Activated CD8-positive, alpha-beta T cell treated with anti-CD3 and anti-CD28 coated beads, Interleukin-2, amount 10 ng/mL, durations not matched to agents 7 days and 5 days (primary cell): ENCODE measurements at regions not wholly inside any gene's neighbourhood (a gene's known extent, or its start where the extent isn't known, plus 50 kb on each side); places are given as distances from the start of the nearest gene placed in this dataset.

Experiments
- ATAC-seq: fragments of 150-1000 bp; cut with Tn5 transposase; one replicate; pipeline ENCODE4 v1.10.0; 2021; ENCODE audit warnings: moderate library complexity
- CTCF ChIA-PET: fragments of 350-600 bp; sonication (Branson Sonifier 250); formaldehyde crosslinking; loops from one replicate; lab custom pipeline; 2021; ENCODE audit warnings: antibody characterized with exemption; lab: Charles Lee
- POLR2A ChIA-PET: fragments of 350-600 bp; sonication (Branson Sonifier 250); formaldehyde crosslinking; loops from one replicate; lab custom pipeline; 2021; ENCODE audit warnings: antibody characterized with exemption; lab: Charles Lee
- DNase-seq: peaks from one replicate; pipeline ENCODE4 v3.0.0-alpha.2; 2020
- H3K27ac Mint-ChIP-seq: one replicate; pipeline ENCODE4 v1.8.0; 2021; ENCODE audit warnings: mild to moderate bottlenecking, mixed read lengths
- H3K27me3 Mint-ChIP-seq: one replicate; pipeline ENCODE4 v1.8.0; 2021; ENCODE audit warnings: low read depth, mixed read lengths
- H3K36me3 Mint-ChIP-seq: one replicate; pipeline ENCODE4 v1.8.0; 2021; ENCODE audit warnings: low read depth, mixed read lengths
- H3K4me1 Mint-ChIP-seq: one replicate; pipeline ENCODE4 v1.8.0; 2021; ENCODE audit warnings: low read depth, mixed read lengths
- H3K4me3 Mint-ChIP-seq: one replicate; pipeline ENCODE4 v1.8.0; 2021; ENCODE audit warnings: mild to moderate bottlenecking, mixed read lengths
- H3K9me3 Mint-ChIP-seq: one replicate; pipeline ENCODE4 v1.8.0; 2022; ENCODE audit warnings: mixed read lengths; ENCODE audit not compliant: insufficient read depth

DNA sequence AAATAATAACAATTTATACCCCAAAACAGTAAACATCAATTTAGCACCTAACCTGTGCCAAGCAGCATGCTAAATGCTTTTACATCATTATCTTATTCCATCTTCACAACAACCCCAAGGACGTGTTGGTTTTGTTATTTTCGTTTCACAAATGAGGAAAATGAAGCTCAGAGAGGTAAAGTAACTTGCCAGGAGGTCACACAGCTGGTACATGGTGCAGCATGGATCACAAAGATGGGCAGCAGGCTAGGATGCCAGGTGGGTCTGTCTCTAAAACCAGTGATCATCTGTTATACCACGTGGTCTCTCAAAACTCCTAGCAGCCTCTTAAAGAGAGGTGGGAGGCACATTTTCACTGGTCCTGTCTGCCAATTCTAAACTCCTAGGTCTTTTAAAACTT lies 323.6 kb upstream of the F9 start:
- H3K27ac Mint-ChIP-seq: no peak overlapping the region
- DNase-seq (no peak), ATAC-seq (no peak)
- no peak overlapping the region for H3K4me3 Mint-ChIP-seq
- ChIA-PET CTCF (no interaction called here), POLR2A (no interaction called here)
- H3K9me3 Mint-ChIP-seq: no peaks in the 10 kb centered on the region
- peaks cover 4% of the 10 kb centered on the region for H3K4me1 Mint-ChIP-seq
- H3K27me3 Mint-ChIP-seq: peaks cover 20% of the 10 kb centered on the region
- no peaks in the 10 kb centered on the region for H3K36me3 Mint-ChIP-seq

DNA sequence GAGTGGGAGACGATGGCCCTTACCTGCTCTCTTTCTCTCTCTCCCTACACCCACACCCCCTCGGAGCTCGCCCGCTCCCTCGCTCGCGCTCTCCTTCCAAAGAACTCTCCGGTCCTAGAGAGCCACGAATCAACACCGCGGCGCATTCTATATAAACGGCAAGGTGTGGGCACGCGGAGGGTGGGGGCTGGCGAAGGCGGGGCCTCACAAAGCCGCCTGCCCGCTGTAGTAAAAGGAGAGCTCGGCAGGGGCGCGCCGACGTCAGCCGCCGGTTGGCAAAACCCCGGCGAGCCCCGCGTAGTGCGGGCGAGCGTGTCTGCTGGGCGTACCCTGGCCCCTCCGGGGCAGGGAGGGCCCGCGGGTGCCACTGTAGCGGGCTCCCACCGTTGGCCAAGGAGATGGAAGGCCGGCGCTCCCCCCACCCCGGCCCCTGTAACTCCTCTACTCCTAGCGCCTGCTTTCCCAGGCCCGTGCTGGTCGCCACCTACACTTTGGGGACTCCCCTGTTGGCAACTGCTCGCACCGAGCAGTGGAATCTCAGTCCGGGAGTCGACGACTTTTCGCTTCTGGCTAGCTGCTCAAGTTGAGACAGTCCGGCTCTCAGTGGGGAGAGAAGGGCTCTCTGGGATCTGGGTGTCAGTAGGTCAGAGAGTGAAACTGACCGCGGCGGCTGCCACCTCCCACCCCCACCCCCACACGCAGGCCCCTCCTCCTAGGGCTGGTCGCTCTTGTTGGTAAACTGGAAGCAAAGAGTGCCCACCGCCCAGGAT lies 325.5 kb upstream of the F9 start:
- no peak overlapping the region for H3K4me3 Mint-ChIP-seq
- no peak overlapping the region for H3K27ac Mint-ChIP-seq
- H3K27me3 Mint-ChIP-seq: peaks cover 18% of the 10 kb centered on the region
- CTCF ChIA-PET: no interaction called here
- DNase-seq: peak; percentile 18
- no peaks in the 10 kb centered on the region for H3K9me3 Mint-ChIP-seq
- ATAC-seq: peak; percentile 27
- POLR2A ChIA-PET: no interaction called here
- H3K4me1 Mint-ChIP-seq: peaks cover 4% of the 10 kb centered on the region
- no peaks in the 10 kb centered on the region for H3K36me3 Mint-ChIP-seq

DNA sequence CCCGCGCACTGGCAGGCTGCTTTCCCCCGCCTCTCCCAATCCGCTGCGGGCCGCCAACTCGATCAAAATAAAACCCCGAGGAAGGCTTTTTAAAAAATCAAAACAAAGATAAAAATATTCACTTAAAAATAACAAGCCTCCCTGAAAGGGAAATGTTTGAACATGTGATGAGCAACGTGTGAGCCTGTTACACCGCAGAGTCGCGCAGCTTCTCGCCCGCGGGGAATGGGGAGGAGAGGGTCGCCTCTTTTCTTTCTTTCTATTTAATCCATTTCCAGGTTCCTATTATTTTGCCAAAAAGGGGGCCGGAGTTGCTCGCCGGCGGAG lies 326.0 kb upstream of the F9 start:
- ChIA-PET CTCF (no interaction called here), POLR2A (no interaction called here)
- peaks cover 4% of the 10 kb centered on the region for H3K4me1 Mint-ChIP-seq
- ATAC-seq: no peak
- H3K4me3 Mint-ChIP-seq: no peak overlapping the region
- H3K9me3 Mint-ChIP-seq: no peaks in the 10 kb centered on the region
- peaks cover 20% of the 10 kb centered on the region for H3K27me3 Mint-ChIP-seq
- no peak for DNase-seq
- no peaks in the 10 kb centered on the region for H3K36me3 Mint-ChIP-seq
- H3K27ac Mint-ChIP-seq: no peak overlapping the region

DNA sequence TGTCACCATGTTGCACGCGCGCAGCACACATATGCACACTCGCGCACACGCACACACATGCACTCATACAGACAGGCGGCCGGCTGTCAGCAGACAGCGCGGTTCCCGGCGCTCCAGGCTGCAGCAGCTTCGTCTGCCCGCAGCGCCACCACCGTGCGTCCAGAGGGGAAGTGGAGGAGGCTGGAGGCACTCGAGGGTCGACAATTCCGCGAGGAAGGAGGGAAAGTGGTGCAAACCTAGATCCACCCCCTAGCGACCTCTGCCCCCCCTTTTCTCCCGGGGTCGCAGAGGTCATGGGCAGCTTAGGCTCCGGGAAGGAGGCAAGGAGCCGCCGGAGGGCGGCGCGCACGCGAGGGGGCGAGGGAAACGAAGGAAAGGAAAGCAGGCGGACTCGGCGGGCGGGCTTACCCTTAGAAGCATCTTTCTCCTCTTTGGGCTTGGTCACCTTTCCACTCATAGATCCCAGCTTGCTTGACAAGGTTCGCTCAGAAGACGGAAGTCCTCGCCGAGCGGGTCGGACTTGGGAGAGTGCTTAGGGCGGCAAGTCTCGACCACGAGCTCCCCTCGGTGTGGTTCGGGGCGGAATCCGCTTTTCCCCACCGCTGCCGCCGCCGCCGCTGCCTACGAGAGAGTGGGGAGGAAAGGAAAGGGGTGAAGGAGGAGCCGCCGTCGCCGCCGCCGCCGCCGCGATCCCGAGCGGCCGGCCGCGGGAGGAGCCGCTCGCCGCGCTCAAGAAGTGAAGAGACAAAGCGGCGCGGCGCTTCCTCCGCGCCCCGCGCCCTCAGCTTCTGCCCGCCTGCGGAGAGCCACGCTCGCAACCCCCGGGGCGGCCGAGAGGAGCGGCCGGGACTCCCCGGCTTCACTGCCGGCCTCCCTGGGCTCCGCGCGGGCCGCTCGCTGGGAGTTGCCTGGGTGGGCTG lies 326.6 kb upstream of the F9 start:
- peak overlapping the region; percentile 22 for H3K4me3 Mint-ChIP-seq
- H3K9me3 Mint-ChIP-seq: no peaks in the 10 kb centered on the region
- peaks cover 20% of the 10 kb centered on the region for H3K27me3 Mint-ChIP-seq
- no peaks in the 10 kb centered on the region for H3K36me3 Mint-ChIP-seq
- ATAC-seq (peak; percentile 49), DNase-seq (no peak)
- ChIA-PET POLR2A (no interaction called here), CTCF (no interaction called here)
- peaks cover 4% of the 10 kb centered on the region for H3K4me1 Mint-ChIP-seq
- no peak overlapping the region for H3K27ac Mint-ChIP-seq

DNA sequence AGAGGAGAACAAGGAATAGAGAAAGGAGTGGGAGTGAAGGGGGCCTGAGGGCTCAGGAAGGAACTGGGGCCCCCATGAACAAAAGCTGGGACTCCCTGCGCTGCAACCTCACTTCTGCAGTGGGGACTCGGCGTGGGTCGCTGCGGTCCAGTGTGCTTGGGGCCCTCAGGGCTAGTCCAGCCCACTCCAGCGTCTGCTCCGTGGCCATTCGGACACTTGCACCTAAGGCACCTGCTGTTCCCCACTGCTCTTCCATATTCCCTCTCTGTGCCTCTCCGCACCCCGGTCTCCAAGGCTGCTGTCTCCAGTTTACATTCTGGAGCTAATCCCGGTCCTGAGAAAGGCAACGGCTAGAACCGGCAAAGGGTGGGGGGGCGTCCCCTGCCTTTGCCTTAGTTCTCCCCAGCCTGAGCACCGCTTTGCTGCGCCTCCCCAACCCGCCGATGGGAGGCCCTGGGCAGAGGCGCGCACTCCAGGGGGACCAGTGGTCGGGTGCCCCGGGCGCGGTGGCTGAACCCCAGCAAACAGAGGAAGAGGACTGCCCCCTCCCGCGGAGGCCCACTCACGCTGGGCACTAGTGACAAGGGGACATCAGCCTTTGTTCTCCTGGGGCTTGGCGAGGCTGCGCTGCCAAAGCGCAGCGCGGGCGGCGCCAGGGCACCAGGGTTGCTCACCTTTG lies 327.7 kb upstream of the F9 start:
- ATAC-seq (no peak), DNase-seq (no peak)
- Mint-ChIP-seq H3K27me3 (peaks cover 20% of the 10 kb centered on the region), H3K9me3 (no peaks in the 10 kb centered on the region), H3K4me3 (no peak overlapping the region), H3K4me1 (peaks cover 4% of the 10 kb centered on the region), H3K36me3 (no peaks in the 10 kb centered on the region), H3K27ac (no peak overlapping the region)
- ChIA-PET CTCF (no interaction called here), POLR2A (no interaction called here)

DNA sequence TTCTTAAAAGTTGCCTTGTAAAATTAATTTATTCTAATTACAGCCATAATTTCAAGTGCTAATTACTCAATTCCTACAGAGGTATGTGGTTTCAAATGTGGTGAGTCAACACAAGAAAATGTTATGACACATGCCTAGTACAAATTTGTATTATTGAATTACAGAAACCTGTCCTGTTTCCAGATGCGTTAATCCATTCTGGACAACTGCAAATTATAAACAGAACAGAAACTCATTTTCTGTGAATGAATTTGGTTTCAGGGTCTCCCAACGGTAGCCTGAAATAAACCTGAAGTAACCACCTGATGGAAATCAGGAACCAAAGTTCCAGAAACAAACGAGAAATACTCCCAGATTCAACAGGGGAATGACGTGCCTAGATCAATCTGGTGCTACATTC lies 328.6 kb upstream of the F9 start:
- no peak for ATAC-seq
- Mint-ChIP-seq H3K4me1 (peaks cover 4% of the 10 kb centered on the region), H3K36me3 (no peaks in the 10 kb centered on the region), H3K27me3 (peaks cover 20% of the 10 kb centered on the region), H3K27ac (no peak overlapping the region), H3K9me3 (no peaks in the 10 kb centered on the region), H3K4me3 (no peak overlapping the region)
- POLR2A ChIA-PET: no interaction called here
- CTCF ChIA-PET: no interaction called here
- no peak for DNase-seq

DNA sequence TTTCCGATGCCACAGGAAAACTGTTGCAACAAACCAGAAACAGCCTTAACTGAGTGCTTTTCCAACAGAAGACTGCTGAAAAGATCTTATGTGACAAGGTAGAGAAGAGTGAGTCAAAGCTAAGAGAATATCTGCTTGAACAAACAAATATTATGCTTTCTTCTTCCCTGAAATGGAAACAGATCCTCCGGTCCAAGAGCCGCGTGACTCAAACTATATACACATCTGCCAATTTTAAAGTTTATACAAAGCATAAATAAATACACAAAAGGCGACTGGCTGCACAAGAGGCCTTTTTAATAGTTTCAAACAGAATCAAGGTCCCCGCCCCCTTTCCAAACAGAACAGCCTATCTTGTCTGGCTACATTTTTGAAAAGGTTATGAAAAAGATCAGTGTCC lies 329.7 kb upstream of the F9 start:
- ChIA-PET CTCF (no interaction called here), POLR2A (no interaction called here)
- H3K27me3 Mint-ChIP-seq: peaks cover 23% of the 10 kb centered on the region
- no peaks in the 10 kb centered on the region for H3K9me3 Mint-ChIP-seq
- H3K4me3 Mint-ChIP-seq: no peak overlapping the region
- no peak overlapping the region for H3K27ac Mint-ChIP-seq
- no peaks in the 10 kb centered on the region for H3K36me3 Mint-ChIP-seq
- peaks cover 4% of the 10 kb centered on the region for H3K4me1 Mint-ChIP-seq
- DNase-seq (no peak), ATAC-seq (no peak)

DNA sequence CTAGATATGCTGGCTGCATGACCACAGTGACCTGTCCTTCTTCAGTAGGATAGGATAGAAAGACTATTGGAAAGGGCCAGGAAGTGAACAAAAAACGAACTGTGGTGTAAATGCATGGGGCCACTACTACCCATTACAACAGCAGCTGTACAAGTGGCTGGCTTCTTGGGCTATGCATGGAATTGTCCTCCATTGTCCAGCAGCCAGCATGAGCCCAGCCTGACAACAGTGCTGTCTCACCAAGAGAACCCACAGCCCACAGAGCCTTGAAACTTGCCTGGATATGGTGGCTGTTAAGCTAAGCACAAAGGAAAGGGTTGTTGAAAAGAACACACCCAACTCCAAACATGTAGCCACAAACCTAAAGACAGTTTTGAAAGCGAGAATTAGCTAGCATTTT lies 330.2 kb upstream of the F9 start:
- no peak overlapping the region for H3K4me3 Mint-ChIP-seq
- ATAC-seq (no peak), DNase-seq (no peak)
- CTCF ChIA-PET: no interaction called here
- no peak overlapping the region for H3K27ac Mint-ChIP-seq
- no peaks in the 10 kb centered on the region for H3K9me3 Mint-ChIP-seq
- H3K36me3 Mint-ChIP-seq: no peaks in the 10 kb centered on the region
- H3K4me1 Mint-ChIP-seq: peaks cover 4% of the 10 kb centered on the region
- POLR2A ChIA-PET: no interaction called here
- H3K27me3 Mint-ChIP-seq: peaks cover 21% of the 10 kb centered on the region

DNA sequence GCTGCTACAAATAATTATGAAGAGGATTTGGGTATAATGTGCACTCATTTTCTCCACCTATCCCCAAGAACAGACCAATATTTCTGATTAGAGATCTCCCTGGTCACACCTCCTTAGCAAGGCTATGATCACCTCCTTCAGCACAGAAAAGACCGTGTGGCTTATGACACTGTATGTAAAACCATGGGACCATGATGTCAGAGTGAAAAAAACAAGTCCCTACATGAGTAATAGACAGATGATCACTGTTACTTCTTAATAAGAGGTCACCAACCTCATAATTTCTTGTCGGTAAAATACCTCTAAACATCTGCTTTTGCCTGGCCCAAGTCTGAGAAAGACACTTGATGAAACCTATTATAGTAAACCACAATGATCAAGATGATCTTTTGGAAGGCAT lies 330.6 kb upstream of the F9 start:
- no peak for DNase-seq
- ChIA-PET CTCF (no interaction called here), POLR2A (no interaction called here)
- Mint-ChIP-seq H3K9me3 (no peaks in the 10 kb centered on the region), H3K36me3 (no peaks in the 10 kb centered on the region), H3K27ac (no peak overlapping the region), H3K27me3 (peaks cover 21% of the 10 kb centered on the region), H3K4me3 (no peak overlapping the region), H3K4me1 (peaks cover 7% of the 10 kb centered on the region)
- no peak for ATAC-seq

DNA sequence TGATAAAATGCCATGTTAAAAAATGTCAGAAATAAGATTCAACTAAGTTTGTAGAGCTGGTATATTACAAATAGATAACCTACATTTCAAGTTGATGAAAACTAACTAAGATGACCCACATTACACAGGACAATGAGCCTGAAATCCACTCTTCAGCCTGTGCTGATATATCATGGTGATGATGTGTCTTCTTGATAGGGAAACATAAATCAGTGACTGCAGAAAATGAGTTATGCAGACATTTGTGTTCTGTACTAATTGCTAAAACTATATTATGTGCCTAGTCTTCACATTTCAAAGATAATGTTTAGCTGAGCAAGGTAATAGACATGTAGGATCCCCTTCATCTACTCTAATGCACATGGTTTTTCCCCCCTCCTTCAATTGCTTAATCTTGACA lies 331.6 kb upstream of the F9 start:
- no peak overlapping the region for H3K4me3 Mint-ChIP-seq
- ChIA-PET CTCF (no interaction called here), POLR2A (no interaction called here)
- ATAC-seq (no peak), DNase-seq (no peak)
- peaks cover 22% of the 10 kb centered on the region for H3K27me3 Mint-ChIP-seq
- H3K27ac Mint-ChIP-seq: no peak overlapping the region
- no peaks in the 10 kb centered on the region for H3K36me3 Mint-ChIP-seq
- H3K4me1 Mint-ChIP-seq: peaks cover 5% of the 10 kb centered on the region
- no peaks in the 10 kb centered on the region for H3K9me3 Mint-ChIP-seq

DNA sequence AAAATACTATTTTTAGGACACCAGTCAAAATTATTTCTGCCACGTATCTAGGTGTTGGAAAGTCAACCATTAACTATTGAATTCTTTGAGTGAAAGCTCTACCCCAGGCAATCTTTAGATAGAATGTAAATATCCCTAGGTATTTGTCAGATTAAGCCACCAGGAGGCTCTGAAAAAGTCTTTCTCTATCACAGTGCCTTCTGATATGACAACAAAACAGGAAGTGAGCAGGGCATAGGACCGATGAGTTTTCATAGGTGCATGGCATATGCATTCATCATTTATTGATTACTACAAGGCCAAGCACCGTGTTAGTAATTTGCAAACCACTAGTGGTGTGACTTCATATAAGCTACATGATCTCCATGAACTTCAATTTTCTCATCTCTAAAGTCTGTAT lies 333.6 kb upstream of the F9 start:
- peaks cover 14% of the 10 kb centered on the region for H3K27me3 Mint-ChIP-seq
- H3K36me3 Mint-ChIP-seq: no peaks in the 10 kb centered on the region
- peaks cover 3% of the 10 kb centered on the region for H3K4me1 Mint-ChIP-seq
- ChIA-PET POLR2A (no interaction called here), CTCF (no interaction called here)
- no peak for ATAC-seq
- H3K27ac Mint-ChIP-seq: no peak overlapping the region
- H3K4me3 Mint-ChIP-seq: no peak overlapping the region
- no peaks in the 10 kb centered on the region for H3K9me3 Mint-ChIP-seq
- DNase-seq: no peak
